Pancreas (tissue), 10 donors: ENCODE measurements at regions not wholly inside any gene's neighbourhood (a gene's known extent, or its start where the extent isn't known, plus 50 kb on each side); places are given as distances from the start of the nearest gene placed in this dataset.

Experiments used
- ATAC-seq, 4 donors: fragments of 200-7000 bp; cut with Tn5 transposase; one replicate each; pipeline versions ENCODE4 v1.8.0 to v1.9.1; 2020; ENCODE audit warnings: mild to moderate bottlenecking in 4 of 4, moderate library complexity in 4 of 4
- DNase-seq, 6 donors: peaks; one replicate each; pipeline ENCODE4 v3.0.0-alpha.2; 2020
- FAIRE-seq: peaks from 2 replicates; lab custom pipeline; 2012; peaks lifted over from hg19 to GRCh38; lab: Jason Lieb, UNC
- H3K27ac ChIP-seq, 4 donors: fragments of 200-600 bp; sonication (generic); 1 replicate in 3 of 4; 2 replicates in 1 of 4; pipeline versions ENCODE4 v1.5.0 to v1.8.0; 2020
- H3K27me3 ChIP-seq, 4 donors: fragments of 200-600 bp; one replicate each; pipeline ENCODE4 v1.8.0; 2021
- H3K36me3 ChIP-seq, 3 donors: fragments of 200-600 bp; sonication (generic) in 1 of 3; one replicate each; pipeline versions ENCODE4 v1.5.0 to v1.8.0; 2020 to 2021
- H3K4me1 ChIP-seq, 3 donors: fragments of 200-600 bp; one replicate each; pipeline ENCODE4 v1.8.0; 2021
- H3K4me3 ChIP-seq, 4 donors: fragments of 200-600 bp; sonication (generic) in 2 of 4; one replicate each; pipeline versions ENCODE4 v1.5.0 to v1.8.0; 2020 to 2021
- H3K9me3 ChIP-seq, 4 donors: fragments of 200-600 bp; one replicate each; pipeline ENCODE4 v1.8.0; 2021
- CTCF ChIP-seq, 4 donors: fragments of 200-600 bp; sonication (generic) in 3 of 4; IDR thresholded peaks; one replicate each; pipeline versions ENCODE4 v1.5.0 to v1.8.0; 2021; ENCODE audit warnings: antibody characterized with exemption in 4 of 4
- WGBS, 2 donors: extraction: QIAGEN DNeasy Blood & Tissue Kit; methylation state at CpG; one replicate each; pipeline ENCODE4 v1.1.7; 2013; 5-methylcytosine and 5-hydroxymethylcytosine counted together
- intact Hi-C, 3 donors: fragments of 100-400 bp; cut with DNase I; formaldehyde crosslinking; loops; one replicate each; pipeline versions ENCODE4 v1.11.1 to v1.14.2; 2022
- donor health status: healthy with polysubstance abuse.
- donor health status: DM: no; HTN: no; CAD: no; lungs with moderate emphysema.
- donor health status: DM: no; HTN: no; CAD: no.
- donor health status: control.
- donor health status: control.
- donor health status: Bipolar disorder and iron deficiency.
- donor health status: DM: yes; HTN: yes; CAD: no.
- donor health status: DM: no; HTN: no; CAD: no.
- donor health status: DM: no; HTN: no; CAD: no.
- donor health status: DM: yes; HTN: yes; CAD: no.

GRCh38 chr5:98108497-98108896, 665.0 kb upstream of the RGMB start:
- ATAC-seq, result no peak
- Histone ChIP-seq H3K27ac (no peak overlapping the region), H3K27me3 (no peaks in the 10 kb centered on the region), H3K4me3 (no peak overlapping the region), H3K9me3 (no peaks in the 10 kb centered on the region), H3K36me3 (no peaks in the 10 kb centered on the region), H3K4me1 (no peaks in the 10 kb centered on the region)
- no peak for FAIRE-seq
- DNase-seq, result no peak
- intact Hi-C loops, result no loop called here
- no peak for TF ChIP-seq CTCF (IDR thresholded peaks at IDR 0.05)
- WGBS, 2 donors, result 86 to 100% methylated on average over 1 of the region's 1 CpG

GRCh38 chr5:98109561-98110006, 663.9 kb upstream of the RGMB start:
- no peak for DNase-seq
- no peak for FAIRE-seq
- no peaks in the 10 kb centered on the region for H3K4me1 ChIP-seq
- intact Hi-C loops, result no loop called here
- no peak for ATAC-seq
- H3K9me3 ChIP-seq, result no peaks in the 10 kb centered on the region
- H3K27ac ChIP-seq, result no peak overlapping the region
- WGBS, 2 donors, result 83 to 84% methylated on average over 2 of the region's 2 CpGs
- no peaks in the 10 kb centered on the region for H3K27me3 ChIP-seq
- no peak overlapping the region for H3K4me3 ChIP-seq
- no peak for TF ChIP-seq CTCF (IDR thresholded peaks at IDR 0.05)
- H3K36me3 ChIP-seq, result no peaks in the 10 kb centered on the region

DNA sequence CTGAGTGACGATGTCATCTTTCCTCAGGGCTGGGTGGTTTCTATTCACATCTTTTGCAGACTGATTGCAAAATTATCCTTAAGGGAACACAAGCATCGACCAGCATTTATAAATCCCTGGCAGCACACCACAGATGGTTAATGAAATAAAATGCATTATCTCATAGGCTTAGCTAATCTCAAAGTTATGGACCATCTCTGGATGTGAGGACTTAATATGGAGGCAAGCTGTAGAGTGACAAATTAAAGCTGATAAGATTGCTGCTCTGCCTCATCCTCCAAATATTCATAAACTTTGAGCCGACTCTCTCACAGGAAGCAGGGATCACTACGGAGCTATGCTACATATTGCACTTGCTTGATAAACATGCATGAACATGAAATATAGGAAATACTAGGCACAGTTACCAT, 663.2 kb upstream of the RGMB start:
- ATAC-seq (no peak), FAIRE-seq (no peak), DNase-seq (no peak)
- H3K27ac ChIP-seq, result no peak overlapping the region
- no peaks in the 10 kb centered on the region for H3K4me1 ChIP-seq
- 51 to 60% methylated on average over 4 of the region's 4 CpGs for WGBS, 2 donors
- no peaks in the 10 kb centered on the region for H3K36me3 ChIP-seq
- H3K4me3 ChIP-seq, result no peak overlapping the region
- H3K27me3 ChIP-seq, result no peaks in the 10 kb centered on the region
- H3K9me3 ChIP-seq, result no peaks in the 10 kb centered on the region
- no peak for TF ChIP-seq CTCF (IDR thresholded peaks at IDR 0.05)
- intact Hi-C loops, result no loop called here

DNA sequence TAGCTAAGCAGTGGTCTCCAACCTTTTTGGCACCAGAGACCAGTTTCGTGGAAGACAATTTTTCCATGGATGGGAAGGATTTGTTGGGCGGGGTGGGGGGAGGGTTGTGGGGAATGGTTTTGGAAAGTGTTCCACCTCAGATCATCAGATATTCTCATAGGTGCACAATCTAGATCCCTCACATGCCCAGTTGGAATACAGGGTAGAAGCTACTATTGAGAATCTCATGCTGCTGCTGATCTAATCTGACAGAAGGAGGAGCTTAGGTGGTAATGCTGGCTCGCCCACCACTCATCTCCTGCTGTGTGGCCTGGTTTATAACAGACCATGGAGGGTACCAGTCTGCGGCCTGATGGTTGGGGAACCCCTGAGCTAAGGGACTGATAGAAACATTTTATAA, 662.7 kb upstream of the RGMB start:
- no peaks in the 10 kb centered on the region for H3K27me3 ChIP-seq
- DNase-seq (no peak), ATAC-seq (no peak), FAIRE-seq (no peak)
- no peaks in the 10 kb centered on the region for H3K9me3 ChIP-seq
- H3K27ac ChIP-seq, result no peak overlapping the region
- WGBS, 2 donors, result 73 to 75% methylated on average over 4 of the region's 4 CpGs
- no peaks in the 10 kb centered on the region for H3K36me3 ChIP-seq
- TF ChIP-seq CTCF (IDR thresholded peaks at IDR 0.05), result no peak
- no peaks in the 10 kb centered on the region for H3K4me1 ChIP-seq
- no peak overlapping the region for H3K4me3 ChIP-seq
- intact Hi-C loops, result no loop called here

- intact Hi-C loops, result no loop called here
- Histone ChIP-seq H3K27ac (no peak overlapping the region), H3K4me1 (no peaks in the 10 kb centered on the region), H3K36me3 (no peaks in the 10 kb centered on the region), H3K4me3 (no peak overlapping the region), H3K9me3 (no peaks in the 10 kb centered on the region), H3K27me3 (no peaks in the 10 kb centered on the region)
- ATAC-seq (no peak), FAIRE-seq (no peak), DNase-seq (no peak)
- TF ChIP-seq CTCF (IDR thresholded peaks at IDR 0.05), result no peak
Measured at GRCh38 chr5:98111686-98112085, 661.8 kb upstream of the RGMB start.
